GM19463 (cell line): ENCODE measurements at regions not wholly inside any gene's neighbourhood (a gene's known extent, or its start where the extent isn't known, plus 50 kb on each side); places are given as distances from the start of the nearest gene placed in this dataset.
A peak's percentile ranks its signal among the peaks of the same experiment; 100 is the strongest.

Source experiments
- ATAC-seq: cut with Tn5 transposase; IDR thresholded peaks from one replicate; pipeline ENCODE4 v1.9.1; 2021; ENCODE audit warnings: mild to moderate bottlenecking, moderate library complexity; ENCODE audit not compliant: unreplicated experiment

DNA sequence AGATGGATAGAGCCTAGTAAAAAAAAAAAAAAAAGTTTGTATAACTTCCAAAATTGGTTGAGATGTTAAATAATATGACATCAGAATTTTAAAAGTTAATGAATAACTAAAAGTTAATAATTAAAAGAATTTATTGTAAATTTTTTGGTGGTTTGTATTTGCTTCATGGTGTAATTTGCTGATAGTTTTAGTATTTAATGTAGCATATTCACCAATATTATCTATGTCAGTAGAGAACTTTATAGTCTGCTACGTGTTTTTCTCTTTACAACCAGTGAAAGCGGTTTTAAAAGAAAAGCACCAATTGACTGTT lies 51.8 kb upstream of the STEAP4 start:
- ATAC-seq, result no peak

DNA sequence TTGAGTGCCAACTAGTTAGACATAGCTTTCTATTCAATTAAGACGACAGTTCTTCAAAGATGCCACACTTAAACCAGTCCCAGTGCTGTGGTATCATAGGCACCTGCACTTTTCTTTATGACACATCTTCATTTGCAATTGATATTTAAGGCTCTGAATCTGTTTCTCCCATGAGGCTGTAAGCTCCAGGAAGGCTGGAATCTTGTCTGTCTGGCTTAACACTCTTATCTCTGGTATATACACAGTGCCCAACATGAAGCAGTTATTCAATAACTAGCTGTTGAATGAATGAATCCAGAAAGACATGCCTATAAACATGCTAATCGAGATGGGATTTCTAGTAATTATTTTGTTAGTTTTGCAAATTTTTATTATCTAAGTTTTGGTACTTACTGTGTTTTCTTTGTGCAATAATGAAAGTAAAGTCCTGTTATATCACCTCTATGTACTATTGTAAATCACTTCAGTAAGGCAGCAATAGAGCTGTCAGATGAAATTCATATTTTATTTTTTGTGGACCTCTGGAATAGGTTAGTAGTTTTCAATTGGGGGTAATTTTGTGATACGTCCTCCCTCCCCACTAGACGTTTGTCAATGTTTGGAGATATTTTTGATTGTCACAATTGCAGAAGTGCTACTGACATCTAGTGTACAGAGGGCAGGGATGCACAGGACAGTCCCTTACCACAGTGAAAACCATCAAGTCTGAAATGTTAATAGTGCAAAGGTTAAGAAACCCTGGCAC lies 51.3 kb upstream of the STEAP4 start:
- peak; percentile 76 for ATAC-seq

DNA sequence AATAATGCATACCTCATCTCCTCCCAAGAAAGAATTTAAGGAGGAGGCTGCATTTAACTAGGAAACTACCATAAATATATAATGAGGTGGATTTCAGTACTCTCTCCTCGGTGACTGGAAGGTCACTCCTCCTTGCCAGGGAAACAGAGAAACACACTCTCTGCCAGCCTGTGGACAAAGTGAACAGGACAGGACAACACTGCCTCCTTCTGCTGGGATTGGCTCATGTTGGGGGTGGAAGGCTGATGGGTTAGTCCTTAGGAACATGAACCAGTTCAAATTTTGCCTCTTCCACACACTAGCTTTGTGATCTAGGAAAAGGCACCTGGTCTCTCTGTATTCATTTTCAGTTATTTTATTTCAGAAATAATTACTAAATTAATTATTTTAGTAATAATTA lies 50.6 kb upstream of the STEAP4 start:
- ATAC-seq, result no peak
